IPS-20b (cell line): ENCODE measurements at regions not wholly inside any gene's neighbourhood (a gene's known extent, or its start where the extent isn't known, plus 50 kb on each side); places are given as distances from the start of the nearest gene placed in this dataset.
A peak's percentile ranks its signal among the peaks of the same experiment; 100 is the strongest.

Experiments
- H3K27ac ChIP-seq: one replicate; pipeline ENCODE4 v1.5.1; 2013; ENCODE audit warnings: low read length
- H3K27me3 ChIP-seq: 2 replicates; pipeline ENCODE4 v1.6.1; 2013; ENCODE audit warnings: mild to moderate bottlenecking, low read length, inconsistent platforms; ENCODE audit not compliant: insufficient read depth
- H3K36me3 ChIP-seq: 2 replicates; pipeline ENCODE4 v1.6.1; 2013; ENCODE audit warnings: low read depth, mild to moderate bottlenecking, inconsistent platforms, low read length, moderate library complexity; ENCODE audit not compliant: insufficient read depth
- H3K4me1 ChIP-seq: 2 replicates; pipeline ENCODE4 v1.6.1; 2013; ENCODE audit warnings: mild to moderate bottlenecking, control low read depth, inconsistent platforms, low read length, moderate library complexity; ENCODE audit not compliant: insufficient read depth
- H3K4me3 ChIP-seq: 2 replicates; pipeline ENCODE4 v1.5.1; 2013; ENCODE audit warnings: mild to moderate bottlenecking, low read length, inconsistent platforms
- H3K9ac ChIP-seq: 2 replicates; pipeline ENCODE4 v1.6.1; 2013; ENCODE audit warnings: low read depth, mild to moderate bottlenecking, inconsistent platforms, low read length, moderate library complexity
- H3K9me3 ChIP-seq: 2 replicates; pipeline ENCODE4 v1.6.1; 2013; ENCODE audit warnings: mild to moderate bottlenecking, low read depth, low read length, inconsistent platforms; ENCODE audit not compliant: insufficient read depth

GRCh38 chr12:20234474-20234873, 133.9 kb upstream of the PDE3A start:
- Histone ChIP-seq H3K4me3 (no peak overlapping the region), H3K4me1 (no peaks in the 10 kb centered on the region), H3K9me3 (peaks cover 31% of the 10 kb centered on the region), H3K36me3 (no peaks in the 10 kb centered on the region), H3K9ac (no peak overlapping the region), H3K27me3 (no peaks in the 10 kb centered on the region), H3K27ac (no peak overlapping the region)

GRCh38 chr12:20237091-20237490, 131.2 kb upstream of the PDE3A start:
- Histone ChIP-seq H3K9ac (no peak overlapping the region), H3K27ac (no peak overlapping the region), H3K36me3 (no peaks in the 10 kb centered on the region), H3K27me3 (no peaks in the 10 kb centered on the region), H3K4me1 (no peaks in the 10 kb centered on the region), H3K4me3 (no peak overlapping the region), H3K9me3 (peaks cover 19% of the 10 kb centered on the region)

- no peaks in the 10 kb centered on the region for H3K4me1 ChIP-seq
Measured at GRCh38 chr12:20245491-20245890, 122.8 kb upstream of the PDE3A start.

GRCh38 chr12:20248646-20249045, 119.7 kb upstream of the PDE3A start:
- no peaks in the 10 kb centered on the region for H3K9me3 ChIP-seq
- H3K27ac ChIP-seq, result no peak overlapping the region
- no peak overlapping the region for H3K9ac ChIP-seq
- H3K27me3 ChIP-seq, result no peaks in the 10 kb centered on the region
- H3K36me3 ChIP-seq, result no peaks in the 10 kb centered on the region
- no peak overlapping the region for H3K4me3 ChIP-seq
- no peaks in the 10 kb centered on the region for H3K4me1 ChIP-seq

More at GRCh38 chr12:20245491-20245890, 122.8 kb upstream of the PDE3A start:
- Histone ChIP-seq H3K9ac (no peak overlapping the region), H3K4me3 (no peak overlapping the region), H3K27ac (no peak overlapping the region), H3K36me3 (no peaks in the 10 kb centered on the region), H3K9me3 (no peaks in the 10 kb centered on the region), H3K27me3 (no peaks in the 10 kb centered on the region)

- H3K27me3 ChIP-seq, result no peaks in the 10 kb centered on the region
- no peaks in the 10 kb centered on the region for H3K36me3 ChIP-seq
- no peak overlapping the region for H3K4me3 ChIP-seq
- no peaks in the 10 kb centered on the region for H3K4me1 ChIP-seq
- H3K9ac ChIP-seq, result no peak overlapping the region
- H3K27ac ChIP-seq, result no peak overlapping the region
- H3K9me3 ChIP-seq, result no peaks in the 10 kb centered on the region
Measured at GRCh38 chr12:20250761-20251160, 117.6 kb upstream of the PDE3A start.

- Histone ChIP-seq H3K4me3 (no peak overlapping the region), H3K27ac (no peak overlapping the region), H3K9me3 (no peaks in the 10 kb centered on the region), H3K27me3 (no peaks in the 10 kb centered on the region), H3K9ac (no peak overlapping the region), H3K4me1 (no peaks in the 10 kb centered on the region), H3K36me3 (no peaks in the 10 kb centered on the region)
Measured at GRCh38 chr12:20257311-20257710, 111.0 kb upstream of the PDE3A start.

GRCh38 chr12:20259786-20260185, 108.6 kb upstream of the PDE3A start:
- H3K4me1 ChIP-seq, result peaks cover 12% of the 10 kb centered on the region; the same call in 1 of the 2 replicates
- H3K9ac ChIP-seq, result no peak overlapping the region
- no peak overlapping the region for H3K4me3 ChIP-seq
- H3K27ac ChIP-seq, result no peak overlapping the region
- no peaks in the 10 kb centered on the region for H3K9me3 ChIP-seq
- H3K27me3 ChIP-seq, result no peaks in the 10 kb centered on the region
- H3K36me3 ChIP-seq, result no peaks in the 10 kb centered on the region

- Histone ChIP-seq H3K4me3 (no peak overlapping the region), H3K36me3 (no peaks in the 10 kb centered on the region), H3K9me3 (no peaks in the 10 kb centered on the region), H3K27ac (no peak overlapping the region), H3K4me1 (peaks cover 18% of the 10 kb centered on the region; the same call in 1 of the 2 replicates), H3K9ac (no peak overlapping the region), H3K27me3 (no peaks in the 10 kb centered on the region)
Measured at GRCh38 chr12:20260851-20261250, 107.5 kb upstream of the PDE3A start.

- H3K27ac ChIP-seq, result no peak overlapping the region
- no peaks in the 10 kb centered on the region for H3K9me3 ChIP-seq
- no peak overlapping the region for H3K4me3 ChIP-seq
- H3K27me3 ChIP-seq, result no peaks in the 10 kb centered on the region
- H3K9ac ChIP-seq, result no peak overlapping the region
- H3K4me1 ChIP-seq, result peaks cover 18% of the 10 kb centered on the region; the same call in 1 of the 2 replicates
- no peaks in the 10 kb centered on the region for H3K36me3 ChIP-seq
Measured at GRCh38 chr12:20262119-20262518, 106.2 kb upstream of the PDE3A start.

- Histone ChIP-seq H3K9ac (no peak overlapping the region), H3K36me3 (no peaks in the 10 kb centered on the region)
Measured at GRCh38 chr12:20264026-20264425, 104.3 kb upstream of the PDE3A start.

GRCh38 chr12:20264608-20265114, 103.7 kb upstream of the PDE3A start:
- Histone ChIP-seq H3K9ac (no peak overlapping the region), H3K9me3 (no peaks in the 10 kb centered on the region), H3K27ac (no peak overlapping the region), H3K4me1 (peaks cover 23% of the 10 kb centered on the region; the same call in 1 of the 2 replicates), H3K4me3 (peak overlapping the region; percentile 23; the same call in 1 of the 2 replicates), H3K27me3 (no peaks in the 10 kb centered on the region), H3K36me3 (no peaks in the 10 kb centered on the region)

More at GRCh38 chr12:20264026-20264425, 104.3 kb upstream of the PDE3A start:
- Histone ChIP-seq H3K27me3 (no peaks in the 10 kb centered on the region), H3K27ac (no peak overlapping the region), H3K4me1 (peaks cover 18% of the 10 kb centered on the region; the same call in 1 of the 2 replicates), H3K4me3 (peak overlapping the region; percentile 23; the same call in 1 of the 2 replicates), H3K9me3 (no peaks in the 10 kb centered on the region)

GRCh38 chr12:20268121-20268732, 100.1 kb upstream of the PDE3A start:
- H3K4me1 ChIP-seq, result peaks cover 21% of the 10 kb centered on the region; the same call in 1 of the 2 replicates
- no peak overlapping the region for H3K9ac ChIP-seq
- no peak overlapping the region for H3K4me3 ChIP-seq

More at GRCh38 chr12:20268121-20268732, 100.1 kb upstream of the PDE3A start:
- H3K36me3 ChIP-seq, result no peaks in the 10 kb centered on the region
- no peak overlapping the region for H3K27ac ChIP-seq
- H3K9me3 ChIP-seq, result no peaks in the 10 kb centered on the region
- no peaks in the 10 kb centered on the region for H3K27me3 ChIP-seq
